ENCODE measurements at regions not wholly inside any gene's neighbourhood (a gene's known extent, or its start where the extent isn't known, plus 50 kb on each side); places are given as distances from the start of the nearest gene placed in this dataset.
"Not testable (repeated sequence)": the region's sequence is repeated elsewhere in the genome, so short reads cannot be mapped to it uniquely, and the experiment has no call there.

DNA sequence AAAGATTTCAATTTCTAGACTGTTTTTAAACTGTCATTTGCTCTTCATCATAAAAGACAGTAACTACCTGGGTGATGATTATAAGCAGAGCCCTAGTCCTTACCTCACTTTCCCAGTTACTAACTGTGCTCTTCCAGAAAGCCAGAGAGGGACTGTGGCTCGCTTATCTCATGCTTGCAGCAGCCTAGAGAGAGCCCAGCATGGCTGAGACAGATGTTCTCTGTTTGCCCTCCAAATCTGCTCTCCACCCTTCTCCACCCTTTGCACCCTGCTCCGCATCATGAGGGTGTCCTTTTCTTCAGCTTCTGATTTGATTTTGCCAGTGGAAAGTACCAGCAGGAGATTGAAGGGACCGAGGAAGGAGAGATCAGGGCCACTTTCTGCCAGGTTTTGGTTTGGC lies 61.2 kb upstream of the SELENOP start:
- no peaks in the 10 kb centered on the region for H4K20me1 ChIP-seq (ENCODE audit: insufficient read depth, poor library complexity, severe bottlenecking)
- no peak for TF ChIP-seq EZH2 (IDR thresholded peaks at IDR 0.05; ENCODE audit: borderline replicate concordance)
- TF ChIP-seq EZH2phosphoT487 (IDR thresholded peaks at IDR 0.05; ENCODE audit: low read depth, severe bottlenecking, unreplicated experiment) = no peak
- TF ChIP-seq CTCF (IDR thresholded peaks at IDR 0.05; ENCODE audit: poor library complexity) = no peak
- peak overlapping the region; percentile 91 for H3K27ac ChIP-seq
- no peaks in the 10 kb centered on the region for H3K9me3 ChIP-seq (ENCODE audit: low read depth)
- no peaks in the 10 kb centered on the region for H3K79me2 ChIP-seq
- 86% methylated on average over 3 of the region's 3 CpGs for WGBS (ENCODE audit: low lambda C conversion rate, missing lambda C conversion rate)
- H3K9me2 ChIP-seq (replicated peaks; ENCODE audit: insufficient read depth) = no peaks in the 10 kb centered on the region
- no peak for DNase-seq (ENCODE audit: low spot score)
- H3K27me3 ChIP-seq = no peaks in the 10 kb centered on the region
- no peak overlapping the region for H3K4me2 ChIP-seq
- no peaks in the 10 kb centered on the region for H3K36me3 ChIP-seq (replicated peaks; ENCODE audit: insufficient read depth, low read depth)
- peaks cover 53% of the 10 kb centered on the region for H3K4me1 ChIP-seq (ENCODE audit: insufficient read depth)
- no peak overlapping the region for H3K4me3 ChIP-seq
- no peak overlapping the region for H2AFZ ChIP-seq

DNA sequence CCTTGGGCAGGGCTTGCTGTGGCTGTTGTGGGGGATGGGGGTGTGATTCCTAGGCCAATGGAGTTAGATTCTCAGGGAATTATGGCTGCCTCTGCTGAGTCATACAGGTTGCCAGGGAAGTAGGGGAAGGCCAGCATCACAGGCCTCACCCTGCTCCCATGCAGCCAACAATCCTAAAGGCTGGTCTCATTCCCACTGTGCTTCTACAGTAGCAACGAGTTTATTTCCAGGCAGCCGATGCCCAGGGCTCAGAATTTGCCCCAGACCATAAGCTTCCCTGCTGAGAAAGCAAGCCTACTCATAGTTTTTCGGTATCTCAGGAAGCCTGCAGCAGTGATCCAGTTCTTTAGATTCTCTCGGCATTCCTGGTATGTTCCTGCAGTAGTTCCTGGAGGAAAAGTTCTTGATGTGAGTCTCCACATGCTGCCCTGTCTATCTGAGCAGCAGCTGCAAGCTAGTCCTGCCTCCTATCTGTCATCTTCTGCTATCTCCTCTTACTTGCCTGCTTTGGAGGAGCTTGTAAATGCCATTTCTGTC lies 59.3 kb upstream of the SELENOP start:
- WGBS (ENCODE audit: low lambda C conversion rate, missing lambda C conversion rate) = 67% methylated on average over 4 of the region's 4 CpGs
- Histone ChIP-seq H4K20me1 (ENCODE audit: insufficient read depth, poor library complexity, severe bottlenecking) (no peaks in the 10 kb centered on the region), H3K4me1 (ENCODE audit: insufficient read depth) (peaks cover 37% of the 10 kb centered on the region), H3K27me3 (no peaks in the 10 kb centered on the region), H3K36me3 (replicated peaks; ENCODE audit: insufficient read depth, low read depth) (no peaks in the 10 kb centered on the region), H3K9me3 (ENCODE audit: low read depth) (no peaks in the 10 kb centered on the region), H3K9me2 (replicated peaks; ENCODE audit: insufficient read depth) (no peaks in the 10 kb centered on the region), H3K4me2 (peak overlapping the region; percentile 27), H3K27ac (peak overlapping the region; percentile 80), H2AFZ (no peak overlapping the region), H3K79me2 (no peaks in the 10 kb centered on the region), H3K4me3 (no peak overlapping the region)
- peak; percentile 67 for DNase-seq (ENCODE audit: low spot score)
- TF ChIP-seq EZH2phosphoT487 (IDR thresholded peaks at IDR 0.05; ENCODE audit: low read depth, severe bottlenecking, unreplicated experiment) (no peak), CTCF (IDR thresholded peaks at IDR 0.05; ENCODE audit: poor library complexity) (peak; percentile 24)

- not testable (repeated sequence) for H3K27ac ChIP-seq; H3K36me3 ChIP-seq (replicated peaks; ENCODE audit: insufficient read depth, low read depth); H4K20me1 ChIP-seq (ENCODE audit: insufficient read depth, poor library complexity, severe bottlenecking); H3K4me3 ChIP-seq; H3K27me3 ChIP-seq; H3K9me2 ChIP-seq (replicated peaks; ENCODE audit: insufficient read depth); H3K4me2 ChIP-seq; H3K79me2 ChIP-seq; DNase-seq (ENCODE audit: low spot score); H3K9me3 ChIP-seq (ENCODE audit: low read depth); H2AFZ ChIP-seq
- 98% methylated on average over 5 of the region's 5 CpGs for WGBS (ENCODE audit: low lambda C conversion rate, missing lambda C conversion rate)
- H3K4me1 ChIP-seq (ENCODE audit: insufficient read depth) = peaks cover 16% of the 10 kb centered on the region
Observed at GRCh38 chr5:42868417-42868816, 56.7 kb upstream of the SELENOP start.

DNA sequence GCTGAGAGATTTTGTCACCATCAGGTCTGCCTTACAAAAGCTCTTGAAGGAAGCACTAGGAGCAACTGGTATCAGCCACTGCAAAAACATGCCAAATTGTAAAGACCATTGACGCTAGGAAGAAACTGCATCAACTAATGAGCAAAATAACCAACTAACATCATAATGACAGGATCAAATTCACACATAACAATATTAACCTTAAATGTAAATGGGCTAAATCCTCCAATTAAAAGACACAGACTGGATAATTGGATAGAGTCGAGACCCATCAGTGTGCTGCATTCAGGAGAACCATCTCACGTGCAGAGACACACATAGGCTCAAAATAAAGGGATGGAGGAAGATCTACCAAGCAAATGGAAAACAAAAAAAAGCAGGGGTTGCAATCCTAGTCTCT lies 53.1 kb upstream of the SELENOP start:
- H3K79me2 ChIP-seq = not testable (repeated sequence)

More for the DNA sequence above, 53.1 kb upstream of the SELENOP start:
- H3K4me2 ChIP-seq; H4K20me1 ChIP-seq (ENCODE audit: insufficient read depth, poor library complexity, severe bottlenecking); H3K9me3 ChIP-seq (ENCODE audit: low read depth); H3K9me2 ChIP-seq (replicated peaks; ENCODE audit: insufficient read depth); H3K36me3 ChIP-seq (replicated peaks; ENCODE audit: insufficient read depth, low read depth); DNase-seq (ENCODE audit: low spot score); H3K4me3 ChIP-seq; H3K27ac ChIP-seq; H3K4me1 ChIP-seq (ENCODE audit: insufficient read depth); H3K27me3 ChIP-seq; H2AFZ ChIP-seq: not testable (repeated sequence)
- 83% methylated on average over 3 of the region's 3 CpGs for WGBS (ENCODE audit: low lambda C conversion rate, missing lambda C conversion rate)

Measured in hepatocyte (in vitro differentiated cells).